D721Med (cell line): ENCODE measurements at regions not wholly inside any gene's neighbourhood (a gene's known extent, or its start where the extent isn't known, plus 50 kb on each side); places are given as distances from the start of the nearest gene placed in this dataset.

Experiments
- DNase-seq: peaks from one replicate; pipeline ENCODE4 v3.0.0; 2011; ENCODE audit warnings: low spot score; ENCODE audit not compliant: insufficient read length
- FAIRE-seq: peaks from 2 replicates; lab custom pipeline; 2011; peaks lifted over from hg19 to GRCh38; lab: Jason Lieb, UNC
- TF ChIP-seq, protein P1 (sequence below): IDR thresholded peaks from 2 replicates; pipeline ENCODE4 v1.5.1; 2012; ENCODE audit warnings: mild to moderate bottlenecking, control low read depth; ENCODE audit not compliant: insufficient read depth; ENCODE audit errors: missing control alignments

DNA sequence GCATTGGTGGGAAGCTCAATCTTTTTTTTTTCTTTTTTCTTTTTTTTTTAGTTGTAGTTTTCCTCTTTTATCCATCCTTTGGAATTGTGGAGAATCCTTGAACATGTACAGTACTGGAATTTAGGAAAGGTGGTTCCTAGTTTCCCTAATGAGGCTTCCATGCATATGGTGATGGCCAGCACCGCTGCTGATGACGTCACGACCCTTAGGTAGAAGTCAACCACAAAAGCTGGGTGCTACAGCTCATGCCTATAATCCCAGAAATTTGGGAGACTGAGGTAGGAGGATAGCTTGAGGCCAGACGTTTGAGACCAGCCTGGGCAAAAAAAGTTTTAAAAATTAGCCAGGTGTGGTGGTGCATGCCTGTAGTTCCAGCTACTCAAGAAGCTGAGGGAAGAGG lies 79.3 kb upstream of the SOX4 start:
- FAIRE-seq (no peak), DNase-seq (no peak)
- TF ChIP-seq, protein P1, sequence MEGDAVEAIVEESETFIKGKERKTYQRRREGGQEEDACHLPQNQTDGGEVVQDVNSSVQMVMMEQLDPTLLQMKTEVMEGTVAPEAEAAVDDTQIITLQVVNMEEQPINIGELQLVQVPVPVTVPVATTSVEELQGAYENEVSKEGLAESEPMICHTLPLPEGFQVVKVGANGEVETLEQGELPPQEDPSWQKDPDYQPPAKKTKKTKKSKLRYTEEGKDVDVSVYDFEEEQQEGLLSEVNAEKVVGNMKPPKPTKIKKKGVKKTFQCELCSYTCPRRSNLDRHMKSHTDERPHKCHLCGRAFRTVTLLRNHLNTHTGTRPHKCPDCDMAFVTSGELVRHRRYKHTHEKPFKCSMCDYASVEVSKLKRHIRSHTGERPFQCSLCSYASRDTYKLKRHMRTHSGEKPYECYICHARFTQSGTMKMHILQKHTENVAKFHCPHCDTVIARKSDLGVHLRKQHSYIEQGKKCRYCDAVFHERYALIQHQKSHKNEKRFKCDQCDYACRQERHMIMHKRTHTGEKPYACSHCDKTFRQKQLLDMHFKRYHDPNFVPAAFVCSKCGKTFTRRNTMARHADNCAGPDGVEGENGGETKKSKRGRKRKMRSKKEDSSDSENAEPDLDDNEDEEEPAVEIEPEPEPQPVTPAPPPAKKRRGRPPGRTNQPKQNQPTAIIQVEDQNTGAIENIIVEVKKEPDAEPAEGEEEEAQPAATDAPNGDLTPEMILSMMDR, result no peak

DNA sequence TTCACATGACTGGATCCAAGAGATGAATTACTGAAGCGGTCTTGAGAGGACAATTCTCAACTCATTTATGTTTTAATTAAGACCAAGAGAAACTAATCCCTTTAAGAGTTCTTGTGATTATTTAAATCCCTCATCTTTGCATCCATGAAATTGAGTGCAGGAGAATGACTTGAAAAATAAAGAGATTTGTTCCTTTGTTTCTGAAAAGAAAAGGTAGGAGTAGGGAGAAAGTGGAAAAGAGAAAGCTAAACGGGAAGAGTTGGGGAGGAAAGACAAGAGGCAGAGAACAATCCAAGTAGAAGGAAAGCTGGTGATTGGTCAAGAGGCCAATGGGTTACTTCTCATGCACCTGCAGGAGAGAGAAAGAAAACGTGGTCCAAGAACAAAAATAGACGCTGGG lies 75.2 kb upstream of the SOX4 start:
- FAIRE-seq, result no peak
- TF ChIP-seq, protein P1, result no peak

GRCh38 chr6:21519642-21520041 lies 73.9 kb upstream of the SOX4 start:
- DNase-seq, result no peak
- no peak for FAIRE-seq
- TF ChIP-seq, protein P1, result no peak

More for the DNA sequence above, 75.2 kb upstream of the SOX4 start:
- DNase-seq, result no peak

DNA sequence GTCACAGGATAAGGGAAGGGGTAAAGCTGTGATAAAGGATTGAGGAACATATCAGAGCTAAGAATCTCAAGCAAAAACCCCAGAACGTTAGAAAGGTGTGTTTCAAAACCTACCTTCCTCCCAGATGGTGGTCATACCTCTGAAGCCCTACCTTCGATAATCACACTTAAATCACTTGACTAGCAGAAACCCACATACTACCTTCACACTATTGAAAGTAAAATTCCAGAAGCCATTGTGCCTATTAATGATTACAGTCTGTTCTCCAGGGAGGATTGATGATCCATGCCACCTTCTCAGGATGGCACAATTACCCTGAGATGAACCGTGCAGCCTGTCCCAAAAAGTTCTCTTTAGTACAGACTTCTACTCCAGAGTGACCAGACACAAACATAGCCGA lies 72.3 kb upstream of the SOX4 start:
- no peak for FAIRE-seq
- DNase-seq, result no peak
- TF ChIP-seq, protein P1, result no peak

DNA sequence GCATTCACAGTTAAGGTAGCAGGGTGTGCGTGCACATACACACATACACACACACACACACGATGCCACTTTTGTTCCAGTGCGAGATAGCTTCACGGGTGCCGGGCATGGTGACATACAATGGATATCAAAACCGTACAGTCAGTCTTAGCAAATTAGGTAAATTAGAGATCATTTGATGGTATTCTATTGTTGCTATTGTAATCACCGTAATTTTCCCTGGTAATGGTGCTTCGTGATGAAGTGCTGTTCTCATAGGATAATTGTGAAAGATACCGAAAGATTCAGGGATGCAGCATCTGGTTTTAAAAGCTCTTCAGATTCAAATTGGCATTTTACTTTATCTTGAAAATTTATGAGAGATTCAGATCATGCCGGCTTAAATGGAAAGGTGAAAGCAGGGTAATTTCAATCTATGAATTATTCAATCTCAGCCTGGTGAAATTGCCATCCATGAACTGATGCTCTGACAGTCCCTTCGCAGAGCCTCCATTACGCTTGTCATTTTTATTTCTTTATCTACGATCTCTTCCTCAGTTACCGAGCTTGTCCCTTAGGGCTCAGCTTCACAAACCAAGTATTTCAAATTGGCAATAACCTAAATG lies 71.3 kb upstream of the SOX4 start:
- TF ChIP-seq, protein P1, result no peak
- FAIRE-seq (no peak), DNase-seq (no peak)

- FAIRE-seq (no peak), DNase-seq (no peak)
- TF ChIP-seq, protein P1, result peak; percentile 16
These were observed 70.6 kb upstream of the SOX4 start for GRCh38 chr6:21522797-21523456.

GRCh38 chr6:21523652-21524051 lies 69.9 kb upstream of the SOX4 start:
- no peak for FAIRE-seq

More at GRCh38 chr6:21523652-21524051, 69.9 kb upstream of the SOX4 start:
- TF ChIP-seq, protein P1, result no peak
- no peak for DNase-seq
